ENCODE measurements at regions not wholly inside any gene's neighbourhood (a gene's known extent, or its start where the extent isn't known, plus 50 kb on each side); places are given as distances from the start of the nearest gene placed in this dataset.

GRCh38 chr3:90055666-90056065 lies 948.2 kb downstream of the EPHA3 start:
- TF ChIP-seq RXRA (IDR thresholded peaks at IDR 0.05; ENCODE audit: insufficient read depth, low read depth, low read length) (no peak), CTCF (IDR thresholded peaks at IDR 0.05; ENCODE audit: control extremely low read depth in 1 of 3, insufficient read depth in 1 of 3, low read depth in 1 of 3, low read length in 3 of 3) (no peak)

Data from H1 (cell line).